ENCODE measurements at regions not wholly inside any gene's neighbourhood (a gene's known extent, or its start where the extent isn't known, plus 50 kb on each side); places are given as distances from the start of the nearest gene placed in this dataset.

DNA sequence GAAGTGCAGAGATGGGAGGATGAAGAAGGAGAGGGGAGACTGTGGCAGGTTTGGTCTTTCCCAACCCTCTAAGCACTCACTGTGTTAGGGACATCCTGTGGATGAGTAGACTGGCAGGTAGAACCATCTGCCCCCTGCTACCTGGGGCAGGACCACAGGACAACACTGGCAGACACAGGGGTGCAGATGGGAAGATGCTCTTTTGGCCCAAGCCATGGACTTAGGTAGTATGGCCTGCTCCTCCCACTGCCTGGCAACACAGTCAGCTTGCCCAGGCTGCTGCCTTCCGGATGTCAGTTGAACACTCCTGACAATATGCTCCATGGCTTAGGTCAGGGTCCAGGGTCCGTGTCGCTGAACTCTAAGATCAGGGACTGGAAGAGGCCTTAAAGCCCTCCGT lies 140.7 kb upstream of the NAV2 start:
- Histone ChIP-seq H3K4me1 (ENCODE audit: low read length) (no peaks in the 10 kb centered on the region), H3K9me3 (ENCODE audit: insufficient read depth, low read length) (no peaks in the 10 kb centered on the region), H3K4me3 (ENCODE audit: low read length) (no peak overlapping the region), H3K27ac (ENCODE audit: low read length) (no peak overlapping the region), H3K9ac (ENCODE audit: low read length) (no peak overlapping the region), H2AFZ (ENCODE audit: low read depth, low read length) (no peak overlapping the region), H3K27me3 (ENCODE audit: low read depth, low read length) (peaks cover 51% of the 10 kb centered on the region), H3K79me2 (ENCODE audit: low read length) (no peaks in the 10 kb centered on the region), H3K4me2 (ENCODE audit: low read length) (no peak overlapping the region), H4K20me1 (ENCODE audit: insufficient read depth, low read length) (no peaks in the 10 kb centered on the region), H3K36me3 (replicated peaks; ENCODE audit: low read depth, low read length) (no peaks in the 10 kb centered on the region)
- TF ChIP-seq CTCF (IDR thresholded peaks at IDR 0.05; ENCODE audit: low read depth, low read length) (no peak), EZH2phosphoT487 (IDR thresholded peaks at IDR 0.05; ENCODE audit: low read depth) (no peak)

- no peak overlapping the region for H3K9ac ChIP-seq (ENCODE audit: low read length)
- H3K79me2 ChIP-seq (ENCODE audit: low read length): no peaks in the 10 kb centered on the region
- no peak overlapping the region for H3K4me3 ChIP-seq (ENCODE audit: low read length)
- no peaks in the 10 kb centered on the region for H3K36me3 ChIP-seq (replicated peaks; ENCODE audit: low read depth, low read length)
- H2AFZ ChIP-seq (ENCODE audit: low read depth, low read length): no peak overlapping the region
- H3K27me3 ChIP-seq (ENCODE audit: low read depth, low read length): peaks cover 58% of the 10 kb centered on the region
- TF ChIP-seq EZH2phosphoT487 (IDR thresholded peaks at IDR 0.05; ENCODE audit: low read depth): no peak
- TF ChIP-seq CTCF (IDR thresholded peaks at IDR 0.05; ENCODE audit: low read depth, low read length): no peak
- H3K4me1 ChIP-seq (ENCODE audit: low read length): no peaks in the 10 kb centered on the region
- no peaks in the 10 kb centered on the region for H4K20me1 ChIP-seq (ENCODE audit: insufficient read depth, low read length)
- H3K27ac ChIP-seq (ENCODE audit: low read length): no peak overlapping the region
- no peak overlapping the region for H3K4me2 ChIP-seq (ENCODE audit: low read length)
- H3K9me3 ChIP-seq (ENCODE audit: insufficient read depth, low read length): no peaks in the 10 kb centered on the region
Measured at GRCh38 chr11:19570889-19571288, 141.7 kb upstream of the NAV2 start.

GRCh38 chr11:19567996-19568395 lies 144.6 kb upstream of the NAV2 start:
- Histone ChIP-seq H3K27me3 (ENCODE audit: low read depth, low read length) (peaks cover 61% of the 10 kb centered on the region), H3K4me3 (ENCODE audit: low read length) (no peak overlapping the region), H3K4me2 (ENCODE audit: low read length) (no peak overlapping the region), H3K4me1 (ENCODE audit: low read length) (no peaks in the 10 kb centered on the region), H2AFZ (ENCODE audit: low read depth, low read length) (no peak overlapping the region), H3K9ac (ENCODE audit: low read length) (no peak overlapping the region), H3K27ac (ENCODE audit: low read length) (no peak overlapping the region), H3K36me3 (replicated peaks; ENCODE audit: low read depth, low read length) (no peaks in the 10 kb centered on the region), H3K9me3 (ENCODE audit: insufficient read depth, low read length) (no peaks in the 10 kb centered on the region), H3K79me2 (ENCODE audit: low read length) (no peaks in the 10 kb centered on the region), H4K20me1 (ENCODE audit: insufficient read depth, low read length) (no peaks in the 10 kb centered on the region)
- TF ChIP-seq CTCF (IDR thresholded peaks at IDR 0.05; ENCODE audit: low read depth, low read length) (no peak), EZH2phosphoT487 (IDR thresholded peaks at IDR 0.05; ENCODE audit: low read depth) (no peak)

- Histone ChIP-seq H3K79me2 (ENCODE audit: low read length) (no peaks in the 10 kb centered on the region), H3K4me2 (ENCODE audit: low read length) (no peak overlapping the region), H3K27me3 (ENCODE audit: low read depth, low read length) (peaks cover 61% of the 10 kb centered on the region), H3K4me1 (ENCODE audit: low read length) (no peaks in the 10 kb centered on the region), H3K4me3 (ENCODE audit: low read length) (no peak overlapping the region), H2AFZ (ENCODE audit: low read depth, low read length) (no peak overlapping the region), H4K20me1 (ENCODE audit: insufficient read depth, low read length) (no peaks in the 10 kb centered on the region), H3K9ac (ENCODE audit: low read length) (no peak overlapping the region), H3K27ac (ENCODE audit: low read length) (no peak overlapping the region), H3K36me3 (replicated peaks; ENCODE audit: low read depth, low read length) (no peaks in the 10 kb centered on the region), H3K9me3 (ENCODE audit: insufficient read depth, low read length) (no peaks in the 10 kb centered on the region)
- TF ChIP-seq CTCF (IDR thresholded peaks at IDR 0.05; ENCODE audit: low read depth, low read length): no peak
- TF ChIP-seq EZH2phosphoT487 (IDR thresholded peaks at IDR 0.05; ENCODE audit: low read depth): no peak
Measured at GRCh38 chr11:19566583-19567379, 145.9 kb upstream of the NAV2 start.
